Peyer's patch (tissue), 4 donors: ENCODE measurements at regions not wholly inside any gene's neighbourhood (a gene's known extent, or its start where the extent isn't known, plus 50 kb on each side); places are given as distances from the start of the nearest gene placed in this dataset.

ENCODE experiments used
- POLR2A ChIP-seq, 2 donors: fragments of 450-650 bp; IDR thresholded peaks; one replicate each; pipeline ENCODE4 v1.5.1; 2017; ENCODE audit warnings: antibody characterized with exemption in 2 of 2, mild to moderate bottlenecking in 2 of 2, moderate library complexity in 2 of 2
- TF ChIP-seq, protein P1 (sequence below), 6 experiments: fragments of 450-650 bp in 4 of 6; fragments of 200-600 bp in 2 of 6; sonication (generic) in 1 of 6; IDR thresholded peaks; one replicate each; pipeline ENCODE4 v1.5.1; 2017 to 2019; ENCODE audit warnings: antibody characterized with exemption in 6 of 6, mild to moderate bottlenecking in 3 of 6, moderate library complexity in 1 of 6

- TF ChIP-seq POLR2A (IDR thresholded peaks at IDR 0.05), result no peak
- TF ChIP-seq, protein P1, sequence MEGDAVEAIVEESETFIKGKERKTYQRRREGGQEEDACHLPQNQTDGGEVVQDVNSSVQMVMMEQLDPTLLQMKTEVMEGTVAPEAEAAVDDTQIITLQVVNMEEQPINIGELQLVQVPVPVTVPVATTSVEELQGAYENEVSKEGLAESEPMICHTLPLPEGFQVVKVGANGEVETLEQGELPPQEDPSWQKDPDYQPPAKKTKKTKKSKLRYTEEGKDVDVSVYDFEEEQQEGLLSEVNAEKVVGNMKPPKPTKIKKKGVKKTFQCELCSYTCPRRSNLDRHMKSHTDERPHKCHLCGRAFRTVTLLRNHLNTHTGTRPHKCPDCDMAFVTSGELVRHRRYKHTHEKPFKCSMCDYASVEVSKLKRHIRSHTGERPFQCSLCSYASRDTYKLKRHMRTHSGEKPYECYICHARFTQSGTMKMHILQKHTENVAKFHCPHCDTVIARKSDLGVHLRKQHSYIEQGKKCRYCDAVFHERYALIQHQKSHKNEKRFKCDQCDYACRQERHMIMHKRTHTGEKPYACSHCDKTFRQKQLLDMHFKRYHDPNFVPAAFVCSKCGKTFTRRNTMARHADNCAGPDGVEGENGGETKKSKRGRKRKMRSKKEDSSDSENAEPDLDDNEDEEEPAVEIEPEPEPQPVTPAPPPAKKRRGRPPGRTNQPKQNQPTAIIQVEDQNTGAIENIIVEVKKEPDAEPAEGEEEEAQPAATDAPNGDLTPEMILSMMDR (IDR thresholded peaks at IDR 0.05), result no peak
Observed at GRCh38 chr15:62958528-62959363, 83.8 kb upstream of the TPM1 start.
